Type B pancreatic cell (in vitro differentiated cells): ENCODE measurements at regions not wholly inside any gene's neighbourhood (a gene's known extent, or its start where the extent isn't known, plus 50 kb on each side); places are given as distances from the start of the nearest gene placed in this dataset.

Experiments
- DNase-seq: peaks from one replicate; pipeline ENCODE4 v3.0.0; 2021; ENCODE audit warnings: mixed read lengths; ENCODE audit not compliant: unreplicated experiment; ENCODE audit errors: extremely low spot score
- H3K27ac Mint-ChIP-seq: 2 replicates; pipeline ENCODE4 v1.8.0; 2021; ENCODE audit warnings: mild to moderate bottlenecking, mixed read lengths
- H3K27me3 Mint-ChIP-seq: 2 replicates; pipeline ENCODE4 v1.8.0; 2021; ENCODE audit warnings: mixed read lengths
- H3K36me3 Mint-ChIP-seq: 2 replicates; pipeline ENCODE4 v1.8.0; 2021; ENCODE audit warnings: mixed read lengths
- H3K4me1 Mint-ChIP-seq: one replicate; pipeline ENCODE4 v1.8.0; 2021; ENCODE audit warnings: mixed read lengths; ENCODE audit not compliant: unreplicated experiment
- H3K4me3 Mint-ChIP-seq: 2 replicates; pipeline ENCODE4 v1.8.0; 2021; ENCODE audit warnings: mild to moderate bottlenecking, mixed read lengths
- H3K9me3 Mint-ChIP-seq: 2 replicates; pipeline ENCODE4 v1.8.0; 2021; ENCODE audit warnings: mixed read lengths
- TF ChIP-seq, protein P1 (sequence below): fragments of 200-600 bp; sonication (generic); conservative IDR thresholded peaks from 2 replicates; pipeline ENCODE4 v1.5.0; 2021; ENCODE audit warnings: antibody characterized with exemption, mild to moderate bottlenecking

GRCh38 chrX:56066016-56066415 lies 166.1 kb upstream of the KLF8 start:
- H3K27me3 Mint-ChIP-seq: no peaks in the 10 kb centered on the region
- H3K4me1 Mint-ChIP-seq: no peaks in the 10 kb centered on the region
- H3K9me3 Mint-ChIP-seq: peaks cover 8% of the 10 kb centered on the region
- TF ChIP-seq, protein P1, sequence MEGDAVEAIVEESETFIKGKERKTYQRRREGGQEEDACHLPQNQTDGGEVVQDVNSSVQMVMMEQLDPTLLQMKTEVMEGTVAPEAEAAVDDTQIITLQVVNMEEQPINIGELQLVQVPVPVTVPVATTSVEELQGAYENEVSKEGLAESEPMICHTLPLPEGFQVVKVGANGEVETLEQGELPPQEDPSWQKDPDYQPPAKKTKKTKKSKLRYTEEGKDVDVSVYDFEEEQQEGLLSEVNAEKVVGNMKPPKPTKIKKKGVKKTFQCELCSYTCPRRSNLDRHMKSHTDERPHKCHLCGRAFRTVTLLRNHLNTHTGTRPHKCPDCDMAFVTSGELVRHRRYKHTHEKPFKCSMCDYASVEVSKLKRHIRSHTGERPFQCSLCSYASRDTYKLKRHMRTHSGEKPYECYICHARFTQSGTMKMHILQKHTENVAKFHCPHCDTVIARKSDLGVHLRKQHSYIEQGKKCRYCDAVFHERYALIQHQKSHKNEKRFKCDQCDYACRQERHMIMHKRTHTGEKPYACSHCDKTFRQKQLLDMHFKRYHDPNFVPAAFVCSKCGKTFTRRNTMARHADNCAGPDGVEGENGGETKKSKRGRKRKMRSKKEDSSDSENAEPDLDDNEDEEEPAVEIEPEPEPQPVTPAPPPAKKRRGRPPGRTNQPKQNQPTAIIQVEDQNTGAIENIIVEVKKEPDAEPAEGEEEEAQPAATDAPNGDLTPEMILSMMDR: no peak
- no peak overlapping the region for H3K27ac Mint-ChIP-seq
- H3K36me3 Mint-ChIP-seq: no peaks in the 10 kb centered on the region
- no peak for DNase-seq
- H3K4me3 Mint-ChIP-seq: no peak overlapping the region

DNA sequence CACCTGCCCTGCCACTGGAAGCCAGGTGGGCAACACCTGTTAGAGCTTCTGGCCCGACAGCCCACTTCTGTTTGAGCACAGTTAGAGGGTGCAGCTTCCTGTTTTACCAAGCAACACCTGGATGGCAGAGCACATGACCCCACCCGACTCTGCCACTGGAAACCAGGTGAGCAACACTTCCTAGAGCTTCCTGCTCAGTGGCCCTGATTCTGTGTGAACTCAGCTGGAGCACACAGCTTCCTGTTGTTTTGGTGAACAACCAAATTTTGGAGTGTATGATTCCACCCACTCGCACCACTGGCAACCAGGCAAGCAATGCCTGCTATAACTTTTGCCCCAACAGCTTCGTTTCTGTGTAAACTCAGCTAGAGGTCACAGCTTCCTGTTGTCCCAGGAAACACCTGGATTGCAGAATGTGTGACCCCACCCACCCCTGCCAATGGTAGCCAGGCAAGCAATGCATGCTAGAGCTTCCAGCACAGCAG lies 163.8 kb upstream of the KLF8 start:
- Mint-ChIP-seq H3K36me3 (no peaks in the 10 kb centered on the region), H3K27me3 (no peaks in the 10 kb centered on the region), H3K4me1 (no peaks in the 10 kb centered on the region), H3K4me3 (no peak overlapping the region), H3K9me3 (no peaks in the 10 kb centered on the region), H3K27ac (no peak overlapping the region)
- TF ChIP-seq, protein P1: no peak
- DNase-seq: no peak

- Mint-ChIP-seq H3K27me3 (no peaks in the 10 kb centered on the region), H3K4me3 (no peak overlapping the region), H3K9me3 (no peaks in the 10 kb centered on the region), H3K4me1 (no peaks in the 10 kb centered on the region), H3K27ac (no peak overlapping the region), H3K36me3 (no peaks in the 10 kb centered on the region)
- DNase-seq: no peak
- TF ChIP-seq, protein P1: no peak
These were observed 162.7 kb upstream of the KLF8 start for GRCh38 chrX:56069299-56069931.

DNA sequence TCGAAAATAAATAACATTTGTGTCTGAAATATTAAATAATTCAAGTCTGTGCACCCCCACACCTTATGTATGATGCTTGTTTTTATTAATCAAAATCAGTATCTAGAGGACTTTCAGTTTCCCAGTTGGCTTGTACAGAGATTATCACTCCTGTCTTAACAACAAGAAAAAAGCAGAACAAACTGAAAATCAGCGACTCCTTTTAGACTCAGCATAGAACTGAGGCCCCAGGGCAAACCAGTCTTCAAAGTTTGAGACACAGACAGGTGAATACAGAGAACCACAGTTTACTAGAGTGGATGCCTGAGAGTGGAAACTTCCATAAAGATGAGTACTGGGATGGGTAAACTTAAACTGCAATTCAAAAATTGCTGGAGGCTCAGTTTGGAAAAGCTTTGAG lies 142.8 kb upstream of the KLF8 start:
- TF ChIP-seq, protein P1: no peak
- Mint-ChIP-seq H3K27ac (no peak overlapping the region), H3K36me3 (no peaks in the 10 kb centered on the region), H3K9me3 (no peaks in the 10 kb centered on the region), H3K4me1 (no peaks in the 10 kb centered on the region), H3K4me3 (no peak overlapping the region), H3K27me3 (no peaks in the 10 kb centered on the region)
- DNase-seq: no peak

DNA sequence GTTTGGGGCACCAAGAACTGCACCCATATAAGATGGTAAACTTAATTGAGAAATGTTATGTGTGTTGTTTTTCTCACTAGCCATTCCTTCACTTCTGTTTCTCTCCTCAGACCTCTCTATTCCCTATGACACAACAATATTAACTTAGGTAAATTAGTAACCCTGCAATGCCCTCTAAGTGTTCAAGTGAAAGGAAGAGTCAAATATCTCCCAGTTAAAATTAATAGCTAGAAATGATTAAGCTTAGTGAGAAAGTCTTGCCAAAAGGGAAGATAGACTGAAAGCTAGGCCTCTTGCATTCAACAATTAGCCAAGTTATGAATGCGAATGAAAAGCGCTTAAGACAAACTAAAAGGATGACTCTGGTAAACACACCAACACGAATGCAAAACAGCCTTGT lies 132.9 kb upstream of the KLF8 start:
- H3K9me3 Mint-ChIP-seq: no peaks in the 10 kb centered on the region
- no peaks in the 10 kb centered on the region for H3K4me1 Mint-ChIP-seq
- no peaks in the 10 kb centered on the region for H3K27me3 Mint-ChIP-seq
- TF ChIP-seq, protein P1: no peak
- no peak overlapping the region for H3K4me3 Mint-ChIP-seq
- no peak overlapping the region for H3K27ac Mint-ChIP-seq
- DNase-seq: no peak
- H3K36me3 Mint-ChIP-seq: no peaks in the 10 kb centered on the region
